Inferior parietal cortex (tissue), 1 donor: ENCODE measurements at regions not wholly inside any gene's neighbourhood (a gene's known extent, or its start where the extent isn't known, plus 50 kb on each side); places are given as distances from the start of the nearest gene placed in this dataset.
"Not testable (repeated sequence)": the region's sequence is repeated elsewhere in the genome, so short reads cannot be mapped to it uniquely, and the experiment has no call there.

ENCODE experiments used
- DNase-seq: peaks from one replicate; pipeline ENCODE4 v3.0.0-alpha.2; 2016; ENCODE audit errors: extremely low spot score

- DNase-seq: no peak
Observed at GRCh38 chr10:11667756-11668155, 56.3 kb upstream of the USP6NL start.

GRCh38 chr10:11663763-11664555, 52.5 kb upstream of the USP6NL start:
- no peak for DNase-seq

GRCh38 chr10:11663126-11663515, 51.7 kb upstream of the USP6NL start:
- not testable (repeated sequence) for DNase-seq

- DNase-seq: no peak
Observed at GRCh38 chr10:11661441-11661840, 50.0 kb upstream of the USP6NL start.
